Thyroid gland (tissue), 4 donors: ENCODE measurements at regions not wholly inside any gene's neighbourhood (a gene's known extent, or its start where the extent isn't known, plus 50 kb on each side); places are given as distances from the start of the nearest gene placed in this dataset.

Experiments used
- DNase-seq, 2 donors: peaks; one replicate each; pipeline ENCODE4 v3.0.0-alpha.2; 2019
- H3K27ac ChIP-seq, 3 donors: fragments of 200-600 bp; sonication (generic); 1 replicate in 2 of 3; 2 replicates in 1 of 3; pipeline ENCODE4 v1.5.1; 2016 to 2019; ENCODE audit warnings: mild to moderate bottlenecking in 1 of 3, moderate library complexity in 1 of 3
- H3K27me3 ChIP-seq: fragments of 200-600 bp; sonication (generic); one replicate; pipeline ENCODE4 v1.5.1; 2019
- H3K36me3 ChIP-seq, 2 donors: fragments of 200-600 bp; sonication (generic); one replicate each; pipeline ENCODE4 v1.5.1; 2016 to 2019
- H3K4me1 ChIP-seq, 2 donors: fragments of 200-600 bp; sonication (generic); one replicate each; pipeline ENCODE4 v1.5.1; 2017 to 2019
- H3K4me3 ChIP-seq, 3 donors: fragments of 200-600 bp; sonication (generic); replicated peaks in 1 of 3; 1 replicate in 2 of 3; 2 replicates in 1 of 3; pipeline ENCODE4 v1.5.1; 2016; ENCODE audit warnings: mild to moderate bottlenecking in 1 of 3
- H3K9me3 ChIP-seq: fragments of 200-600 bp; sonication (generic); one replicate; pipeline ENCODE4 v1.5.1; 2017
- CTCF ChIP-seq, 6 experiments: fragments of 200-600 bp in 3 of 6; fragments of 450-650 bp in 3 of 6; sonication (generic) in 3 of 6; IDR thresholded peaks; one replicate each; pipeline ENCODE4 v1.5.1; 2016 to 2019; ENCODE audit warnings: antibody characterized with exemption in 6 of 6, mild to moderate bottlenecking in 2 of 6, inconsistent platforms in 1 of 6, moderate library complexity in 1 of 6
- POLR2A ChIP-seq, 2 donors: fragments of 450-650 bp; IDR thresholded peaks; one replicate each; pipeline ENCODE4 v1.6.1; 2017; ENCODE audit warnings: antibody characterized with exemption in 2 of 2, mild to moderate bottlenecking in 2 of 2, moderate library complexity in 1 of 2
- WGBS, 2 donors: methylation state at CpG; one replicate each; pipeline ENCODE4 v1.1.5; 2017; 5-methylcytosine and 5-hydroxymethylcytosine counted together
- intact Hi-C: fragments of 100-400 bp; cut with DNase I; formaldehyde crosslinking; loops from one replicate; pipeline ENCODE4 v1.15.1; 2023

- WGBS, 2 donors: 62 to 67% methylated on average over 1 of the region's 1 CpG
- intact Hi-C loops: no loop called here
- H3K36me3 ChIP-seq: no peaks in the 10 kb centered on the region
- TF ChIP-seq POLR2A (IDR thresholded peaks at IDR 0.05) (no peak), CTCF (IDR thresholded peaks at IDR 0.05) (no peak)
- H3K4me1 ChIP-seq: no peaks in the 10 kb centered on the region
- DNase-seq: no peak
- H3K27ac ChIP-seq: no peak overlapping the region
- H3K4me3 ChIP-seq: no peak overlapping the region
- H3K9me3 ChIP-seq: no peaks in the 10 kb centered on the region
- no peaks in the 10 kb centered on the region for H3K27me3 ChIP-seq
Observed at GRCh38 chr4:59956366-59956765, 1243.8 kb upstream of the ADGRL3 start.

GRCh38 chr4:59960143-59960542 lies 1240.0 kb upstream of the ADGRL3 start:
- WGBS, 2 donors: 72 to 73% methylated on average over 6 of the region's 6 CpGs
- no peaks in the 10 kb centered on the region for H3K4me1 ChIP-seq
- H3K27me3 ChIP-seq: no peaks in the 10 kb centered on the region
- H3K4me3 ChIP-seq: no peak overlapping the region
- no peak for TF ChIP-seq POLR2A (IDR thresholded peaks at IDR 0.05)
- no peak for TF ChIP-seq CTCF (IDR thresholded peaks at IDR 0.05)
- intact Hi-C loops: no loop called here
- H3K27ac ChIP-seq: no peak overlapping the region
- no peaks in the 10 kb centered on the region for H3K9me3 ChIP-seq
- no peak for DNase-seq
- H3K36me3 ChIP-seq: no peaks in the 10 kb centered on the region

- intact Hi-C loops: no loop called here
- no peaks in the 10 kb centered on the region for H3K36me3 ChIP-seq
- H3K4me3 ChIP-seq: no peak overlapping the region
- H3K9me3 ChIP-seq: no peaks in the 10 kb centered on the region
- no peaks in the 10 kb centered on the region for H3K4me1 ChIP-seq
- DNase-seq: no peak
- no peaks in the 10 kb centered on the region for H3K27me3 ChIP-seq
- no peak overlapping the region for H3K27ac ChIP-seq
- no peak for TF ChIP-seq CTCF (IDR thresholded peaks at IDR 0.05)
- no peak for TF ChIP-seq POLR2A (IDR thresholded peaks at IDR 0.05)
Observed at GRCh38 chr4:59966758-59967157, 1233.4 kb upstream of the ADGRL3 start.

- DNase-seq: no peak
- H3K4me1 ChIP-seq: no peaks in the 10 kb centered on the region
- H3K27me3 ChIP-seq: no peaks in the 10 kb centered on the region
- no peaks in the 10 kb centered on the region for H3K9me3 ChIP-seq
- TF ChIP-seq POLR2A (IDR thresholded peaks at IDR 0.05) (no peak), CTCF (IDR thresholded peaks at IDR 0.05) (no peak)
- intact Hi-C loops: no loop called here
- H3K36me3 ChIP-seq: no peaks in the 10 kb centered on the region
- H3K27ac ChIP-seq: no peak overlapping the region
- 92 to 93% methylated on average over 5 of the region's 5 CpGs for WGBS, 2 donors
- H3K4me3 ChIP-seq: no peak overlapping the region
Observed at GRCh38 chr4:59968796-59969195, 1231.3 kb upstream of the ADGRL3 start.

GRCh38 chr4:59969909-59970308 lies 1230.2 kb upstream of the ADGRL3 start:
- Histone ChIP-seq H3K9me3 (no peaks in the 10 kb centered on the region), H3K36me3 (no peaks in the 10 kb centered on the region), H3K27me3 (no peaks in the 10 kb centered on the region), H3K4me3 (no peak overlapping the region), H3K27ac (no peak overlapping the region), H3K4me1 (no peaks in the 10 kb centered on the region)
- intact Hi-C loops: no loop called here
- no peak for DNase-seq
- 93 to 97% methylated on average over 3 of the region's 3 CpGs for WGBS, 2 donors
- TF ChIP-seq POLR2A (IDR thresholded peaks at IDR 0.05) (no peak), CTCF (IDR thresholded peaks at IDR 0.05) (no peak)
